Spleen (tissue), 7 donors: ENCODE measurements at regions not wholly inside any gene's neighbourhood (a gene's known extent, or its start where the extent isn't known, plus 50 kb on each side); places are given as distances from the start of the nearest gene placed in this dataset.

Experiments
- CTCF ChIP-seq, 11 experiments: fragments of 200-600 bp in 7 of 11; fragments of 450-650 bp in 4 of 11; sonication (generic) in 4 of 11; IDR thresholded peaks in 8 of 11; conservative IDR thresholded peaks in 3 of 11; 1 replicate in 7 of 11; 2 replicates in 4 of 11; pipeline versions ENCODE4 v1.4.0 to v1.8.0; 2016 to 2021; ENCODE audit warnings: antibody characterized with exemption in 11 of 11, inconsistent platforms in 4 of 11, mild to moderate bottlenecking in 1 of 11
- POLR2AphosphoS5 ChIP-seq, 3 donors: sonication (generic); formaldehyde crosslinking; IDR thresholded peaks; one replicate each; pipeline ENCODE4 v1.5.1; 2017; ENCODE audit warnings: antibody characterized with exemption in 3 of 3
- donor health status: DM: no; HTN: no; CAD: no; lungs with moderate emphysema.
- donor health status: DM: no; HTN: no; CAD: no.
- donor health status: DM: no; HTN: no; CAD: no.

GRCh38 chr2:67156796-67157195, 240.3 kb upstream of the ETAA1 start:
- TF ChIP-seq CTCF (IDR thresholded peaks at IDR 0.05 in 8 of 11, conservative IDR thresholded peaks at IDR 0.05 in 3 of 11) (no peak), POLR2AphosphoS5 (IDR thresholded peaks at IDR 0.05) (no peak)
